ENCODE measurements at regions not wholly inside any gene's neighbourhood (a gene's known extent, or its start where the extent isn't known, plus 50 kb on each side); places are given as distances from the start of the nearest gene placed in this dataset.
A peak's percentile ranks its signal among the peaks of the same experiment; 100 is the strongest.
"Not testable (repeated sequence)": the region's sequence is repeated elsewhere in the genome, so short reads cannot be mapped to it uniquely, and the experiment has no call there.

- intact Hi-C loops (cut with DNase I) = no loop called here
- no peak for TF ChIP-seq CTCF (IDR thresholded peaks at IDR 0.05)
Observed at GRCh38 chr13:78131346-78131745, 212.7 kb upstream of the EDNRB start.

DNA sequence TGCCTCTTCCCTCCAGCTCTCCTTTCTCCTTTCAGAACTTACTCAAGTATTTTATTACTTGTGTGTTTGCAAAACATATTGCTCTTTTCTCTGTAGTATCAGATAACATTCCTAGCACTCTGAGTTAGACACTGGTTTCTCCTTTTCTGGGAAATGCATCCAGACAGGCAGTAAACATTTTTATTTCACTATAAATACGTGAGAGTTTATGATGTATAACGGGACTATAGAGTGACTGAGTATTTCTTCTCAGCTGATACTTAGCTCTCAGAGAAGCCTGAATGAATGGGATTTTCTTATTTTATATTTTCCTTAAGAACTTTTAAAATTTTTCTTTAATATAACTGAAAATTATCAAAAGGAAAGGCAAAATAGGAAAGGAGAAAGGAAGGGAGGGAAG lies 211.2 kb upstream of the EDNRB start:
- no peak for TF ChIP-seq CTCF (IDR thresholded peaks at IDR 0.05)
- Histone ChIP-seq H3K27ac (no peak overlapping the region), H3K9me3 (no peaks in the 10 kb centered on the region), H3K27me3 (no peaks in the 10 kb centered on the region), H3K36me3 (no peaks in the 10 kb centered on the region), H3K4me1 (no peaks in the 10 kb centered on the region), H3K4me3 (no peak overlapping the region)
- ATAC-seq (no peak), DNase-seq (no peak)
- intact Hi-C loops (cut with DNase I) = no loop called here

More at GRCh38 chr13:78131346-78131745, 212.7 kb upstream of the EDNRB start:
- Histone ChIP-seq H3K4me1 (no peaks in the 10 kb centered on the region), H3K4me3 (no peak overlapping the region), H3K36me3 (no peaks in the 10 kb centered on the region), H3K27me3 (no peaks in the 10 kb centered on the region), H3K9me3 (no peaks in the 10 kb centered on the region), H3K27ac (no peak overlapping the region)
- DNase-seq (no peak), ATAC-seq (no peak)

DNA sequence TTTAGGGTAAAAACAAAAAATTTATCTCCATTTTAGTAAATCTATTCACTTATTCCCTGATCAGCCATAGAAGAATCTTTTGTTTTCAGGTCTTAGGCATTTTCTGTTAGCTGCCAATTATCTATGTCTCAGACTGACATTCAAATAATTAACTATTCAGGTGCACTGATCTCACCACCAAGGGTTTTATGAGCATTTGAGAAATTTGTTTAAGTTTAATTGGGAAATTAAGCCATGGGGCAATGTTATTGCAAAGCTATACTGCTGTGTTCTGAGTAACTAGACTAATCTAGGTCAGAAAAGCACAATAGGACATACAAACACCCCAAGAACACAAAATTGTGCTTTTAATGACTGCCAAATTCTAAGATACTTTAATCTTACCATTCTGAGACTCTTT lies 210.7 kb upstream of the EDNRB start:
- Histone ChIP-seq H3K27me3 (no peaks in the 10 kb centered on the region), H3K4me3 (no peak overlapping the region), H3K9me3 (no peaks in the 10 kb centered on the region), H3K4me1 (no peaks in the 10 kb centered on the region), H3K36me3 (no peaks in the 10 kb centered on the region), H3K27ac (no peak overlapping the region)
- intact Hi-C loops (cut with DNase I) = no loop called here
- ATAC-seq (no peak), DNase-seq (no peak)
- TF ChIP-seq CTCF (IDR thresholded peaks at IDR 0.05) = no peak

DNA sequence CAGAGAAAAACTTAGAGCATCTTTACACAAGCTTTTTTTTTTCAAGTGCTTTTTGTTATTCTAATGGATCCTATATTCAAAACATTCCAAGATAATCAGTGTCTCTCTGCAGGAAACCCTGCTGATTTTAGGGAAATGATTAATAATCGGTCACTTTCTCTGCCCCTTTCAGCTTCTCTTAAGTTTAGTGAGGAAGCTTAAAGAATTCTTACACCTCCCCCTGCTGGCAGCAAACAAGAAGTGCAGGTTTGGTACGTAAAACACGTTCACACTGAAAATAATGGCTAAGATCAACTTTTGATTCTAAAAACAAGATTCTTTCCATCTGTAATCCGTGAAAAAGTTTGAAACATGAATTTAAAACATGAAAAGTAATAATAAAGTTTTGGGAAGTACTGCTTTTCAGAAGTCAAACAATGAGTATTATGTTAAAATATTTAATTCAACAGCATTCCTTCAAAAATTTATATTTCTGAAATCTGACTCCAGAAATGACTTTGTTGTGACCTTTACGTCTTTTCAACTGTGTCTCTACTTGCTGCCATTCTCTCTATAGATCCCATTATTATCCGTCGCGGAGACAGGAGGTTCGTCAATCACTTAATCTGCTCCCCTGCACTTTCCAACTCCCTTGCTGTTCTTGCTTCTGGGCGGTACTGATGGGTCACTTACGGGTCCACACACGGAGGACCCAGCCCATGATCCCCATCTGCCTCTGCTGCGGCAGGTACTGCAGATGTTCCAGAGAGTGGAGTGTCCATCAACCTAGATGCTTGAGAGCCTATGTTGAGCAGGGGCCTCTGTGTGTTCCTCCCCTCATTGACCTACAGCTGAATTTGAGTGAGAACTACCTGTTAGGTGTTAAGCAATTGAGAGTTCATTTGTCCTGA lies 203.1 kb upstream of the EDNRB start:
- no peaks in the 10 kb centered on the region for H3K27me3 ChIP-seq
- TF ChIP-seq CTCF (IDR thresholded peaks at IDR 0.05) = peak; percentile 83 to 85
- H3K36me3 ChIP-seq = no peaks in the 10 kb centered on the region
- intact Hi-C loops (cut with DNase I) = loop anchor here in 1 of 2 donors (5.0 kb wide), 1 partner anchor 344 kb away; no protein-coding TSS in a partner anchor
- ATAC-seq (peak; percentile 84), DNase-seq (peak in 2 of 4 donors; percentile 58 to 80)
- no peak overlapping the region for H3K27ac ChIP-seq
- no peaks in the 10 kb centered on the region for H3K9me3 ChIP-seq
- no peak overlapping the region for H3K4me3 ChIP-seq
- H3K4me1 ChIP-seq = peaks cover 0 to 11% of the 10 kb centered on the region in 2 donors

- peaks cover 0 to 11% of the 10 kb centered on the region in 2 donors for H3K4me1 ChIP-seq
- H3K27ac ChIP-seq = no peak overlapping the region
- intact Hi-C loops (cut with DNase I) = loop anchor here in 1 of 2 donors (5.0 kb wide), 1 partner anchor 344 kb away; no protein-coding TSS in a partner anchor
- TF ChIP-seq CTCF (IDR thresholded peaks at IDR 0.05) = no peak
- DNase-seq = no peak
- no peaks in the 10 kb centered on the region for H3K27me3 ChIP-seq
- ATAC-seq = no peak
- no peaks in the 10 kb centered on the region for H3K36me3 ChIP-seq
- no peak overlapping the region for H3K4me3 ChIP-seq
- H3K9me3 ChIP-seq = no peaks in the 10 kb centered on the region
Observed at GRCh38 chr13:78121001-78121400, 202.4 kb upstream of the EDNRB start.

GRCh38 chr13:78120144-78120543 lies 201.5 kb upstream of the EDNRB start:
- not testable (repeated sequence) for H3K36me3 ChIP-seq, ATAC-seq, H3K27me3 ChIP-seq, H3K4me3 ChIP-seq, H3K27ac ChIP-seq, DNase-seq, H3K9me3 ChIP-seq
- peaks cover 0 to 11% of the 10 kb centered on the region in 2 donors for H3K4me1 ChIP-seq
- intact Hi-C loops (cut with DNase I) = loop anchor here in 1 of 2 donors (5.0 kb wide), 1 partner anchor 343 kb away; no protein-coding TSS in a partner anchor

- ATAC-seq; intact Hi-C loops (cut with DNase I); H3K27me3 ChIP-seq; H3K36me3 ChIP-seq; H3K27ac ChIP-seq; DNase-seq; H3K4me3 ChIP-seq: not testable (repeated sequence)
- Histone ChIP-seq H3K4me1 (peaks cover 0 to 11% of the 10 kb centered on the region in 2 donors), H3K9me3 (peaks cover 0 to 25% of the 10 kb centered on the region in 2 donors)
Observed at GRCh38 chr13:78117070-78117469, 198.4 kb upstream of the EDNRB start.
